ENCODE measurements at regions not wholly inside any gene's neighbourhood (a gene's known extent, or its start where the extent isn't known, plus 50 kb on each side); places are given as distances from the start of the nearest gene placed in this dataset.

GRCh38 chr12:98259693-98260092 is 255.7 kb upstream of the TMPO start:
- Histone ChIP-seq H3K4me3 (no peak overlapping the region), H3K27ac (replicated peaks) (no peak overlapping the region), H3K27me3 (ENCODE audit: low read depth) (no peaks in the 10 kb centered on the region), H3K4me1 (no peaks in the 10 kb centered on the region), H3K9me3 (replicated peaks) (no peaks in the 10 kb centered on the region), H3K36me3 (no peaks in the 10 kb centered on the region)
- intact Hi-C loops (cut with micrococcal nuclease) = no loop called here
- no peak for DNase-seq
- TF ChIP-seq CTCF (IDR thresholded peaks at IDR 0.05; ENCODE audit: borderline replicate concordance) = no peak

GRCh38 chr12:98260276-98260675 is 255.1 kb upstream of the TMPO start:
- no peak for DNase-seq
- Histone ChIP-seq H3K36me3 (no peaks in the 10 kb centered on the region), H3K27me3 (ENCODE audit: low read depth) (no peaks in the 10 kb centered on the region), H3K27ac (replicated peaks) (no peak overlapping the region), H3K9me3 (replicated peaks) (no peaks in the 10 kb centered on the region), H3K4me1 (no peaks in the 10 kb centered on the region), H3K4me3 (no peak overlapping the region)
- no peak for TF ChIP-seq CTCF (IDR thresholded peaks at IDR 0.05; ENCODE audit: borderline replicate concordance)
- intact Hi-C loops (cut with micrococcal nuclease) = no loop called here

- TF ChIP-seq CTCF (IDR thresholded peaks at IDR 0.05; ENCODE audit: borderline replicate concordance) = no peak
- Histone ChIP-seq H3K36me3 (no peaks in the 10 kb centered on the region), H3K27ac (replicated peaks) (no peak overlapping the region), H3K4me3 (no peak overlapping the region), H3K27me3 (ENCODE audit: low read depth) (no peaks in the 10 kb centered on the region), H3K4me1 (no peaks in the 10 kb centered on the region), H3K9me3 (replicated peaks) (peaks cover 16% of the 10 kb centered on the region)
- intact Hi-C loops (cut with micrococcal nuclease) = no loop called here
- no peak for DNase-seq
These were observed 252.5 kb upstream of the TMPO start for GRCh38 chr12:98262902-98263301.

- DNase-seq = no peak
- Histone ChIP-seq H3K4me3 (no peak overlapping the region), H3K27me3 (ENCODE audit: low read depth) (no peaks in the 10 kb centered on the region), H3K9me3 (replicated peaks) (peaks cover 12% of the 10 kb centered on the region), H3K4me1 (no peaks in the 10 kb centered on the region), H3K36me3 (no peaks in the 10 kb centered on the region), H3K27ac (replicated peaks) (no peak overlapping the region)
- no peak for TF ChIP-seq CTCF (IDR thresholded peaks at IDR 0.05; ENCODE audit: borderline replicate concordance)
- intact Hi-C loops (cut with micrococcal nuclease) = no loop called here
These were observed 240.8 kb upstream of the TMPO start for GRCh38 chr12:98274430-98275130.

GRCh38 chr12:98275131-98275475 is 240.3 kb upstream of the TMPO start:
- Histone ChIP-seq H3K9me3 (replicated peaks) (peaks cover 7% of the 10 kb centered on the region), H3K4me1 (no peaks in the 10 kb centered on the region), H3K4me3 (no peak overlapping the region), H3K27me3 (ENCODE audit: low read depth) (no peaks in the 10 kb centered on the region), H3K36me3 (no peaks in the 10 kb centered on the region), H3K27ac (replicated peaks) (no peak overlapping the region)
- TF ChIP-seq CTCF (IDR thresholded peaks at IDR 0.05; ENCODE audit: borderline replicate concordance) = no peak
- no peak for DNase-seq
- intact Hi-C loops (cut with micrococcal nuclease) = no loop called here

All from left ventricle myocardium inferior (tissue), 1 donor.